OCI-LY7 (cell line): ENCODE measurements at regions not wholly inside any gene's neighbourhood (a gene's known extent, or its start where the extent isn't known, plus 50 kb on each side); places are given as distances from the start of the nearest gene placed in this dataset.

Experiments
- CTCF ChIP-seq: fragments of 200-600 bp; sonication (generic); conservative IDR thresholded peaks from 2 replicates; pipeline ENCODE4 v1.5.1; 2014; ENCODE audit warnings: mild to moderate bottlenecking, antibody characterized with exemption, low read length, moderate library complexity, mixed read lengths
- EZH2phosphoT487 ChIP-seq: fragments of 200-600 bp; sonication (generic); IDR thresholded peaks from 2 replicates; pipeline ENCODE4 v1.6.1; 2018; ENCODE audit warnings: low read depth, borderline replicate concordance, mild to moderate bottlenecking, mixed run types, antibody characterized with exemption, low read length, moderate library complexity, mixed read lengths

- TF ChIP-seq CTCF (no peak), EZH2phosphoT487 (no peak)
Observed at GRCh38 chr12:97164936-97165335, 257.9 kb downstream of the NEDD1 start.
